ENCODE measurements at regions not wholly inside any gene's neighbourhood (a gene's known extent, or its start where the extent isn't known, plus 50 kb on each side); places are given as distances from the start of the nearest gene placed in this dataset.

- TF ChIP-seq TCF7L2 (IDR thresholded peaks at IDR 0.05; ENCODE audit: borderline replicate concordance, low read depth, low read length), result no peak
- no peak for TF ChIP-seq ZNF324 (tag by site-specific recombination; IDR thresholded peaks at IDR 0.05)
- TF ChIP-seq, protein P1, sequence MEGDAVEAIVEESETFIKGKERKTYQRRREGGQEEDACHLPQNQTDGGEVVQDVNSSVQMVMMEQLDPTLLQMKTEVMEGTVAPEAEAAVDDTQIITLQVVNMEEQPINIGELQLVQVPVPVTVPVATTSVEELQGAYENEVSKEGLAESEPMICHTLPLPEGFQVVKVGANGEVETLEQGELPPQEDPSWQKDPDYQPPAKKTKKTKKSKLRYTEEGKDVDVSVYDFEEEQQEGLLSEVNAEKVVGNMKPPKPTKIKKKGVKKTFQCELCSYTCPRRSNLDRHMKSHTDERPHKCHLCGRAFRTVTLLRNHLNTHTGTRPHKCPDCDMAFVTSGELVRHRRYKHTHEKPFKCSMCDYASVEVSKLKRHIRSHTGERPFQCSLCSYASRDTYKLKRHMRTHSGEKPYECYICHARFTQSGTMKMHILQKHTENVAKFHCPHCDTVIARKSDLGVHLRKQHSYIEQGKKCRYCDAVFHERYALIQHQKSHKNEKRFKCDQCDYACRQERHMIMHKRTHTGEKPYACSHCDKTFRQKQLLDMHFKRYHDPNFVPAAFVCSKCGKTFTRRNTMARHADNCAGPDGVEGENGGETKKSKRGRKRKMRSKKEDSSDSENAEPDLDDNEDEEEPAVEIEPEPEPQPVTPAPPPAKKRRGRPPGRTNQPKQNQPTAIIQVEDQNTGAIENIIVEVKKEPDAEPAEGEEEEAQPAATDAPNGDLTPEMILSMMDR (tag by site-specific recombination; IDR thresholded peaks at IDR 0.05), result no peak
These were observed 134.0 kb upstream of the THRB start for GRCh38 chr3:24628523-24629258.

Data from HEK293 (cell line).